ENCODE measurements at regions not wholly inside any gene's neighbourhood (a gene's known extent, or its start where the extent isn't known, plus 50 kb on each side); places are given as distances from the start of the nearest gene placed in this dataset.

- no peak overlapping the region for H3K4me3 ChIP-seq (ENCODE audit: severe bottlenecking)
- no peaks in the 10 kb centered on the region for H3K36me3 ChIP-seq (ENCODE audit: low read depth)
- ATAC-seq (ENCODE audit: low read depth) (no peak), DNase-seq (ENCODE audit: low spot score) (no peak)
- H3K27me3 ChIP-seq (ENCODE audit: insufficient read depth, poor library complexity, severe bottlenecking), result no peaks in the 10 kb centered on the region
- H3K9me3 ChIP-seq (ENCODE audit: severe bottlenecking), result no peaks in the 10 kb centered on the region
- TF ChIP-seq CTCF (IDR thresholded peaks at IDR 0.05; ENCODE audit: poor library complexity, severe bottlenecking), result no peak
- H3K4me1 ChIP-seq (ENCODE audit: insufficient read depth, poor library complexity, severe bottlenecking), result no peaks in the 10 kb centered on the region
- no peak overlapping the region for H3K27ac ChIP-seq (ENCODE audit: poor library complexity, severe bottlenecking)
These were observed 1098.3 kb downstream of the ADGRL2 start for GRCh38 chr1:82899017-82899416.

GRCh38 chr1:82897549-82897948 is 1096.8 kb downstream of the ADGRL2 start:
- H3K27ac ChIP-seq (ENCODE audit: poor library complexity, severe bottlenecking), result no peak overlapping the region
- no peaks in the 10 kb centered on the region for H3K27me3 ChIP-seq (ENCODE audit: insufficient read depth, poor library complexity, severe bottlenecking)
- ATAC-seq (ENCODE audit: low read depth), result no peak
- no peaks in the 10 kb centered on the region for H3K4me1 ChIP-seq (ENCODE audit: insufficient read depth, poor library complexity, severe bottlenecking)
- H3K36me3 ChIP-seq (ENCODE audit: low read depth), result no peaks in the 10 kb centered on the region
- TF ChIP-seq CTCF (IDR thresholded peaks at IDR 0.05; ENCODE audit: poor library complexity, severe bottlenecking), result no peak
- no peak overlapping the region for H3K4me3 ChIP-seq (ENCODE audit: severe bottlenecking)
- H3K9me3 ChIP-seq (ENCODE audit: severe bottlenecking), result no peaks in the 10 kb centered on the region
- no peak for DNase-seq (ENCODE audit: low spot score)

GRCh38 chr1:82896036-82896435 is 1095.3 kb downstream of the ADGRL2 start:
- no peak for TF ChIP-seq CTCF (IDR thresholded peaks at IDR 0.05; ENCODE audit: poor library complexity, severe bottlenecking)
- ATAC-seq (ENCODE audit: low read depth), result no peak
- H3K36me3 ChIP-seq (ENCODE audit: low read depth), result no peaks in the 10 kb centered on the region
- H3K4me1 ChIP-seq (ENCODE audit: insufficient read depth, poor library complexity, severe bottlenecking), result no peaks in the 10 kb centered on the region
- no peak for DNase-seq (ENCODE audit: low spot score)
- H3K4me3 ChIP-seq (ENCODE audit: severe bottlenecking), result no peak overlapping the region
- H3K27ac ChIP-seq (ENCODE audit: poor library complexity, severe bottlenecking), result no peak overlapping the region
- H3K27me3 ChIP-seq (ENCODE audit: insufficient read depth, poor library complexity, severe bottlenecking), result no peaks in the 10 kb centered on the region
- no peaks in the 10 kb centered on the region for H3K9me3 ChIP-seq (ENCODE audit: severe bottlenecking)

- Histone ChIP-seq H3K4me1 (ENCODE audit: insufficient read depth, poor library complexity, severe bottlenecking) (no peaks in the 10 kb centered on the region), H3K27me3 (ENCODE audit: insufficient read depth, poor library complexity, severe bottlenecking) (no peaks in the 10 kb centered on the region), H3K27ac (ENCODE audit: poor library complexity, severe bottlenecking) (no peak overlapping the region), H3K4me3 (ENCODE audit: severe bottlenecking) (no peak overlapping the region), H3K36me3 (ENCODE audit: low read depth) (no peaks in the 10 kb centered on the region), H3K9me3 (ENCODE audit: severe bottlenecking) (no peaks in the 10 kb centered on the region)
- TF ChIP-seq CTCF (IDR thresholded peaks at IDR 0.05; ENCODE audit: poor library complexity, severe bottlenecking), result no peak
- DNase-seq (ENCODE audit: low spot score), result no peak
- no peak for ATAC-seq (ENCODE audit: low read depth)
These were observed 1093.9 kb downstream of the ADGRL2 start for GRCh38 chr1:82894635-82895034.

- Histone ChIP-seq H3K27me3 (ENCODE audit: insufficient read depth, poor library complexity, severe bottlenecking) (no peaks in the 10 kb centered on the region), H3K27ac (ENCODE audit: poor library complexity, severe bottlenecking) (no peak overlapping the region), H3K9me3 (ENCODE audit: severe bottlenecking) (no peaks in the 10 kb centered on the region), H3K4me1 (ENCODE audit: insufficient read depth, poor library complexity, severe bottlenecking) (no peaks in the 10 kb centered on the region), H3K36me3 (ENCODE audit: low read depth) (no peaks in the 10 kb centered on the region), H3K4me3 (ENCODE audit: severe bottlenecking) (no peak overlapping the region)
- no peak for ATAC-seq (ENCODE audit: low read depth)
- DNase-seq (ENCODE audit: low spot score), result no peak
- TF ChIP-seq CTCF (IDR thresholded peaks at IDR 0.05; ENCODE audit: poor library complexity, severe bottlenecking), result no peak
These were observed 1093.2 kb downstream of the ADGRL2 start for GRCh38 chr1:82893712-82894470.
